ENCODE measurements at regions not wholly inside any gene's neighbourhood (a gene's known extent, or its start where the extent isn't known, plus 50 kb on each side); places are given as distances from the start of the nearest gene placed in this dataset.

GRCh38 chr10:3850999-3851937 lies 66.3 kb upstream of the KLF6 start:
- no peak for DNase-seq (ENCODE audit: low read depth)

DNA sequence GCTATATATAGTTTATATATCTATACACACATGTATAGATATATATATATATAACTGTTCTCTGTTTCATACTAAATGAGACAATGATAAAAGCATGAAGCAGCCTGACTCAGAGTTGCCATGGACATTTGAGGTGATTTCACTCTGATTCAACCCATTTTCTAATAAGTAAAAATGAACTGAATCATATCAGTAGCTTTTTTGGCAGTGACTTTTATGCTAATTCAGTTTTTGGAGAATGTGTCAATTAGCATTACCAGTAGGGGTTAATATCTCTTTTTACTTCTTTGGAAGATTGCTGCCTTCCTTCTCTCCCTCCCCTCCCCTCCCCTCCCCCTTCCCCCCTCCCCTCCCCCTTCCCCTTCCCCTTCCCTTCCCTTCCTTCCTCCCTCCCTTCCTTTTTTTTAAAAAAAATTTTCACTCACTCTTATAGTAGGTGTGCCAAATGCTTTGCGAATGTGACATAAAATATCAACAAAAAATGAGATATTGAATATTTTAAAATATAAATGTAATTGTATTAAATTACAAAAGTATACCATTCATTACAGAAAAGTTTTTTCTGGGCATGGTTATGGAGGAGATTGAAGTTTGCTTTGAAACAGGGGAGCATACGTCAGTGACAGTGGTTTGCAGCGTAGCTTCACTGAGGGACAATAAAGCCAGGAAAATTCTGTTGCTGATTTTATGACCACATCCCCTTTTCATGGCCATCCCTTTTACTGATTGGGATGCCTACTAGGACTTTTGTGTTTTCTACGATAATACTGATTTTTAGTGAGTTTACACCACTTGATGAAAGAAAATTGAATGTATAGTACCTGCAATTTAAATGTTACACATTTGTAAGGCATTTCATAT lies 64.0 kb upstream of the KLF6 start:
- DNase-seq (ENCODE audit: low read depth) = no peak

- DNase-seq (ENCODE audit: low read depth) = no peak
Measured at GRCh38 chr10:3848005-3848774, 63.2 kb upstream of the KLF6 start.

DNA sequence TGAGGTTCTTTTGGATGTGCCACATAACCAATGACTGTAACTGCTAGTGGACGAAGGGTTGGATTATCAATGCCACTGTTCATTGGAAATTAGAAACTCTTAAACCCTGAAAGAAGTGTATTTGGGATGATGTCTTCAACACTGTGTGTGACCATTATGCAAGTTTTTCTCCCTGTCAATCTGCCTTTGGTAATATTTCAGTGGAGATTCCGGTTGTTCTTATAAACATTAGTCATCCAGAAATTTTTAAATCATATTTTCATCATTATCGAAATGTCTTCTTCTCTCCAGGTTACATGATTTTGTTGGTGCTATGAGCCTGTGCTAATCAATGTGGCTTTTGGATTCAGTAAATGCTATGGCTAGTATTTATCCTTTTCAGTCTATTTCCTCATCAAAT lies 61.7 kb upstream of the KLF6 start:
- DNase-seq (ENCODE audit: low read depth) = no peak

DNA sequence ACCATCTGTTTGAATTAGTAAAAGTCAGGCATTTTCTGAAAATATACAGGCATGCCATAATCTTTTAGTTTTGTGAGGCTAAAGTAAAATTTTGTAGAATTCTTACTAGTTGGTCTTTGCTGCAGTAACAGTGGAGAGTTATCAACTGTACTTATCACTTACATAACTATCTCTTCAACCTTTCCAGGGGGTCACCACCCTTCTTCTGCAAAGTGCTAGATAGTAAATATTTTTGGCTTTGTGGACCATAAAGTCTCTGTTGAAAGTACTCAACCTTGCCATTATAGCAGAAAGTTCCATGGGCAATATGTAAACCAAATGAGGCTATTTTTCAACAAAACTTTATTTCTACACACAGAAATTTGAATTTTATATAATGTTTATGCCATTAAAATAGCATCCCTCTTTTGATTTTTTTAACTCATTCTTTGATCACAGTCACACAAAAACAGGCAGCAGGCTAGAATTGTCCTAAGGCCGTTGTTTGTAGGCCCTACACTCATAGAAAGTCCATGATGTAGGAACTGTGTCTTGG lies 59.5 kb upstream of the KLF6 start:
- no peak for DNase-seq (ENCODE audit: low read depth)

GRCh38 chr10:3838460-3839437 lies 53.7 kb upstream of the KLF6 start:
- no peak for DNase-seq (ENCODE audit: low read depth)

- no peak for DNase-seq (ENCODE audit: low read depth)
Measured at GRCh38 chr10:3837647-3838459, 52.8 kb upstream of the KLF6 start.

DNA sequence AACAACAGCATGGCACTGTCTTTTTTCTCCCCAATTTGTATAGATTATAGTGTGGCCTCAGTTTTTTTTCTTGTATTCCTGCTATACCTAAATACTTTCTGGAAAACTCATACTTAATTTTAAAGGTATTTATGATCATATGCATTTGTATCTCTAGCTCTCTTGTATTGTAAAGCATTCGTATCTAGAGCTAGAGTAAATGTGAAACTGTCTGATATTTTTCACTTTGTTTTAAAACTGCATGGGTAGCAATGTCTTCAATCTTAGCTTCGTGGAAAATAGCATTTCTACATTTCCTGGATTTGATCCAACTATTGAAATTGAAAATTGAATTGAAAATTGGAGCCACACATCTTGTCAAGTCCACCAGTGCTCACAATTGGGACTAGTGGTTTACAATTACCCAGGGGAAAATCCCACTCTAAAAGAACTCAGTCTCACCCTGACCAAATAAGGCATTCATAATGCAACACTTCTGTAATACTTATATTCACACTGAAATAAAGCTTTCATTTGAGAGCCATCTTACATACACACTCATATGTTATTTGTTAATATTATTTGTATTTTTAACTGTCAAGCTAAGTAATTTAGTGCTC lies 51.3 kb upstream of the KLF6 start:
- DNase-seq (ENCODE audit: low read depth) = no peak

GRCh38 chr10:3835770-3836169 lies 50.8 kb upstream of the KLF6 start:
- DNase-seq (ENCODE audit: low read depth) = no peak

- DNase-seq (ENCODE audit: low read depth) = no peak
Measured at GRCh38 chr10:3834947-3835346, 49.9 kb upstream of the KLF6 start.

Data from activated T-helper 9 cell treated with anti-CD3 and anti-CD28 coated beads, Interleukin-2, amount 50 U/mL, for 16 hours (primary cell).